ENCODE measurements at regions not wholly inside any gene's neighbourhood (a gene's known extent, or its start where the extent isn't known, plus 50 kb on each side); places are given as distances from the start of the nearest gene placed in this dataset.

GRCh38 chrX:13923845-13924244 lies 105.8 kb downstream of the GEMIN8 start:
- Mint-ChIP-seq H3K9me3 (ENCODE audit: insufficient read depth) (no peaks in the 10 kb centered on the region), H3K4me3 (no peak overlapping the region), H3K4me1 (no peaks in the 10 kb centered on the region), H3K27me3 (no peaks in the 10 kb centered on the region), H3K27ac (no peak overlapping the region)
- H3K27me3 ChIP-seq (replicated peaks in 1 of 4; ENCODE audit: control extremely low read depth in 1 of 4, control insufficient read depth in 3 of 4, insufficient read depth in 4 of 4, low read length in 3 of 4), result no peaks in the 10 kb centered on the region
- no peak overlapping the region for H3K4me3 ChIP-seq (ENCODE audit: control extremely low read depth in 1 of 5, extremely low read depth in 1 of 5, insufficient read depth in 1 of 5, low read depth in 2 of 5, low read length in 4 of 5)
- no peak overlapping the region for H2AFZ ChIP-seq (ENCODE audit: insufficient read depth, low read depth, low read length, poor library complexity, severe bottlenecking)
- H3K27ac ChIP-seq (ENCODE audit: low read length in 2 of 2), result no peak overlapping the region
- H3K9me3 ChIP-seq (ENCODE audit: control extremely low read depth in 1 of 3, control insufficient read depth in 2 of 3, insufficient read depth in 1 of 3, low read length in 2 of 3), result no peaks in the 10 kb centered on the region
- no peaks in the 10 kb centered on the region for H3K4me1 ChIP-seq (ENCODE audit: control insufficient read depth in 2 of 2, insufficient read depth in 2 of 2, low read length in 2 of 2)
- no peak for DNase-seq
- intact Hi-C loops (cut with micrococcal nuclease), result no loop called here
- no peaks in the 10 kb centered on the region for H4K20me1 ChIP-seq (ENCODE audit: control insufficient read depth, insufficient read depth, low read length, poor library complexity, severe bottlenecking)
- H3K9ac ChIP-seq (ENCODE audit: low read length), result no peak overlapping the region
- no peak for ATAC-seq (ENCODE audit: low read depth)
- ChIA-PET CTCF (no interaction called here), POLR2A (no interaction called here)
- no peaks in the 10 kb centered on the region for H3K36me3 ChIP-seq (replicated peaks in 1 of 2; ENCODE audit: control extremely low read depth in 1 of 2, control insufficient read depth in 1 of 2, extremely low read depth in 1 of 2, insufficient read depth in 2 of 2, low read length in 1 of 2)
- no CpG with 5 or more reads among the region's 5 CpGs for WGBS (ENCODE audit: insufficient coverage)
- no peaks in the 10 kb centered on the region for H3K79me2 ChIP-seq (ENCODE audit: control insufficient read depth, insufficient read depth, low read length)
- TF ChIP-seq CTCF (IDR thresholded peaks at IDR 0.05) (no peak), EZH2 (IDR thresholded peaks at IDR 0.05; ENCODE audit: borderline replicate concordance, insufficient read depth, low read depth, low read length, poor library complexity, severe bottlenecking) (no peak)
- H3K4me2 ChIP-seq (replicated peaks; ENCODE audit: low read depth, low read length, poor library complexity, severe bottlenecking), result no peak overlapping the region

GRCh38 chrX:13923289-13923688 lies 106.4 kb upstream of the GPM6B start:
- Histone ChIP-seq H4K20me1 (ENCODE audit: control insufficient read depth, insufficient read depth, low read length, poor library complexity, severe bottlenecking) (no peaks in the 10 kb centered on the region), H3K27me3 (replicated peaks in 1 of 4; ENCODE audit: control extremely low read depth in 1 of 4, control insufficient read depth in 3 of 4, insufficient read depth in 4 of 4, low read length in 3 of 4) (no peaks in the 10 kb centered on the region), H3K4me1 (ENCODE audit: control insufficient read depth in 2 of 2, insufficient read depth in 2 of 2, low read length in 2 of 2) (no peaks in the 10 kb centered on the region), H3K79me2 (ENCODE audit: control insufficient read depth, insufficient read depth, low read length) (no peaks in the 10 kb centered on the region), H2AFZ (ENCODE audit: insufficient read depth, low read depth, low read length, poor library complexity, severe bottlenecking) (no peak overlapping the region), H3K36me3 (replicated peaks in 1 of 2; ENCODE audit: control extremely low read depth in 1 of 2, control insufficient read depth in 1 of 2, extremely low read depth in 1 of 2, insufficient read depth in 2 of 2, low read length in 1 of 2) (no peaks in the 10 kb centered on the region), H3K4me2 (replicated peaks; ENCODE audit: low read depth, low read length, poor library complexity, severe bottlenecking) (no peak overlapping the region), H3K9me3 (ENCODE audit: control extremely low read depth in 1 of 3, control insufficient read depth in 2 of 3, insufficient read depth in 1 of 3, low read length in 2 of 3) (no peaks in the 10 kb centered on the region), H3K27ac (ENCODE audit: low read length in 2 of 2) (no peak overlapping the region), H3K4me3 (ENCODE audit: control extremely low read depth in 1 of 5, extremely low read depth in 1 of 5, insufficient read depth in 1 of 5, low read depth in 2 of 5, low read length in 4 of 5) (no peak overlapping the region), H3K9ac (ENCODE audit: low read length) (no peak overlapping the region)
- no peaks in the 10 kb centered on the region for H3K4me1 Mint-ChIP-seq
- POLR2A ChIA-PET, result no interaction called here
- no peak overlapping the region for H3K4me3 Mint-ChIP-seq
- CTCF ChIA-PET, result no interaction called here
- intact Hi-C loops (cut with micrococcal nuclease), result no loop called here
- H3K27ac Mint-ChIP-seq, result no peak overlapping the region
- H3K27me3 Mint-ChIP-seq, result no peaks in the 10 kb centered on the region
- no peak for DNase-seq
- ATAC-seq (ENCODE audit: low read depth), result no peak
- TF ChIP-seq EZH2 (IDR thresholded peaks at IDR 0.05; ENCODE audit: borderline replicate concordance, insufficient read depth, low read depth, low read length, poor library complexity, severe bottlenecking), result no peak
- no peak for TF ChIP-seq CTCF (IDR thresholded peaks at IDR 0.05)
- WGBS (ENCODE audit: insufficient coverage), result no CpG with 5 or more reads among the region's 2 CpGs
- no peaks in the 10 kb centered on the region for H3K9me3 Mint-ChIP-seq (ENCODE audit: insufficient read depth)

All from B cell (primary cell).